Endometrial microvascular endothelial cells (primary cell): ENCODE measurements at regions not wholly inside any gene's neighbourhood (a gene's known extent, or its start where the extent isn't known, plus 50 kb on each side); places are given as distances from the start of the nearest gene placed in this dataset.
"Not testable (repeated sequence)": the region's sequence is repeated elsewhere in the genome, so short reads cannot be mapped to it uniquely, and the experiment has no call there.

Experiments
- in situ Hi-C: cut with HindIII; loops from 2 replicates; pipeline ENCODE4 v1.10.0; 2017; ENCODE audit warnings: low sequenced_read_pairs, low pct_unique_long_range_greater_than_20kb; ENCODE audit errors: inconsistent ontology term

- in situ Hi-C loops: no loop called here
Observed at GRCh38 chr12:92063641-92064040, 82.0 kb downstream of the BTG1 start.

- in situ Hi-C loops: no loop called here
Observed at GRCh38 chr12:92062539-92063493, 82.8 kb downstream of the BTG1 start.

GRCh38 chr12:92061061-92061460 is 84.6 kb downstream of the BTG1 start:
- in situ Hi-C loops: no loop called here

GRCh38 chr12:92059960-92060359 is 85.7 kb downstream of the BTG1 start:
- in situ Hi-C loops: no loop called here

- in situ Hi-C loops: no loop called here
Observed at GRCh38 chr12:92058664-92059063, 87.0 kb downstream of the BTG1 start.

- in situ Hi-C loops: not testable (repeated sequence)
Observed at GRCh38 chr12:92056756-92057155, 88.9 kb downstream of the BTG1 start.

- in situ Hi-C loops: no loop called here
Observed at GRCh38 chr12:92056290-92056689, 89.4 kb downstream of the BTG1 start.

- in situ Hi-C loops: no loop called here
Observed at GRCh38 chr12:92055877-92056276, 89.8 kb downstream of the BTG1 start.

GRCh38 chr12:92051441-92051840 is 94.2 kb downstream of the BTG1 start:
- in situ Hi-C loops: no loop called here

- in situ Hi-C loops: no loop called here
Observed at GRCh38 chr12:92049403-92049802, 96.2 kb downstream of the BTG1 start.

- in situ Hi-C loops: no loop called here
Observed at GRCh38 chr12:92047393-92047826, 98.2 kb downstream of the BTG1 start.

GRCh38 chr12:92046557-92047392 is 98.9 kb downstream of the BTG1 start:
- in situ Hi-C loops: no loop called here

GRCh38 chr12:92045852-92046251 is 99.8 kb downstream of the BTG1 start:
- in situ Hi-C loops: no loop called here

- in situ Hi-C loops: no loop called here
Observed at GRCh38 chr12:92044435-92044834, 101.2 kb downstream of the BTG1 start.

GRCh38 chr12:92042791-92043531 is 102.7 kb downstream of the BTG1 start:
- in situ Hi-C loops: no loop called here

- in situ Hi-C loops: no loop called here
Observed at GRCh38 chr12:92041742-92042141, 103.9 kb downstream of the BTG1 start.

GRCh38 chr12:92039046-92039445 is 106.6 kb downstream of the BTG1 start:
- in situ Hi-C loops: no loop called here

GRCh38 chr12:92038476-92038875 is 107.2 kb downstream of the BTG1 start:
- in situ Hi-C loops: no loop called here

GRCh38 chr12:92036771-92037453 is 108.7 kb downstream of the BTG1 start:
- in situ Hi-C loops: no loop called here
